ENCODE measurements at regions not wholly inside any gene's neighbourhood (a gene's known extent, or its start where the extent isn't known, plus 50 kb on each side); places are given as distances from the start of the nearest gene placed in this dataset.

DNA sequence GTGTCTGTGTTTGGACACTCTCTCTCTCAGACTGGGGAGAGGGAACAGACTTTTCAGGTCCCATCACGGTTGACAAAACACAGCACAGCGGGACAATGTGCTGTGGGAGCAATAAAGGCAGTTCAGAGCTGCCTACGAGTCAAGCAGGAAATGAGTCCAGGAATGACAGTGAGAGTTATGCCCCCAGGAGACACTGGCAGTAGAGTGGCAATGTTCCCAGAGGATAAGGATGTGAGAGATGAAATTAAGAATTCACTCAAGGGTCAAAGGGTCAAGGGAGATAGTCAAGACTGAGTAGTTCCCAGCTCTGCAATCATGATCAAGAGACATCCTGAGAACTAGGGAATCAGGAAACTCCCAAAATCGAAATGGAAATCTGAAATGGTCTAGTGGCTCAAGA lies 156.1 kb downstream of the LURAP1L start:
- no peak for DNase-seq
- H3K9me3 ChIP-seq = no peaks in the 10 kb centered on the region
- intact Hi-C loops (cut with DNase I; ENCODE audit: low total_unique reads) = no loop called here
- no peaks in the 10 kb centered on the region for H3K36me3 ChIP-seq
- H3K4me1 ChIP-seq = no peaks in the 10 kb centered on the region
- no peaks in the 10 kb centered on the region for H3K27me3 ChIP-seq
- TF ChIP-seq, protein P1, sequence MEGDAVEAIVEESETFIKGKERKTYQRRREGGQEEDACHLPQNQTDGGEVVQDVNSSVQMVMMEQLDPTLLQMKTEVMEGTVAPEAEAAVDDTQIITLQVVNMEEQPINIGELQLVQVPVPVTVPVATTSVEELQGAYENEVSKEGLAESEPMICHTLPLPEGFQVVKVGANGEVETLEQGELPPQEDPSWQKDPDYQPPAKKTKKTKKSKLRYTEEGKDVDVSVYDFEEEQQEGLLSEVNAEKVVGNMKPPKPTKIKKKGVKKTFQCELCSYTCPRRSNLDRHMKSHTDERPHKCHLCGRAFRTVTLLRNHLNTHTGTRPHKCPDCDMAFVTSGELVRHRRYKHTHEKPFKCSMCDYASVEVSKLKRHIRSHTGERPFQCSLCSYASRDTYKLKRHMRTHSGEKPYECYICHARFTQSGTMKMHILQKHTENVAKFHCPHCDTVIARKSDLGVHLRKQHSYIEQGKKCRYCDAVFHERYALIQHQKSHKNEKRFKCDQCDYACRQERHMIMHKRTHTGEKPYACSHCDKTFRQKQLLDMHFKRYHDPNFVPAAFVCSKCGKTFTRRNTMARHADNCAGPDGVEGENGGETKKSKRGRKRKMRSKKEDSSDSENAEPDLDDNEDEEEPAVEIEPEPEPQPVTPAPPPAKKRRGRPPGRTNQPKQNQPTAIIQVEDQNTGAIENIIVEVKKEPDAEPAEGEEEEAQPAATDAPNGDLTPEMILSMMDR (IDR thresholded peaks at IDR 0.05) = no peak
- no peak for TF ChIP-seq POLR2A (IDR thresholded peaks at IDR 0.05)
- H3K27ac ChIP-seq = no peak overlapping the region
- no peak overlapping the region for H3K4me3 ChIP-seq

DNA sequence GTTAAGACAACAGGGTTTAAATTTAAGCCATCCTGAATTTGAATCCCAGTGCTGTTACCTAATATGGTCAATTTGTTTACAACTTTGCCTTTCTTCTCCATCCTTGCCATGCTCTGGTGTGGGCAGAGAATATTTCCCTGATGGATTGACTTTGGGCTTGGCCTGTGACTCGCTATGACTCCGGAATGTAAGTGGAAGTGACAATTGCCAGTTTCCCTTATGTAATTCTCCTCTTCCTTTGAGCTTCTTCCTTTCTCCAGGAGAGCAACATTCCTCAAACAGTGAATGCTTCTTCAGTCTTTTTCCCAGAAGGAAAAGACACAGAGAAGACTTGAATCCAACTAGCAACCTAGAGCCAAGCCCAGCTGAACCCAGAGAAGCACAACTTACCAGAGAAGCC lies 159.1 kb downstream of the LURAP1L start:
- intact Hi-C loops (cut with DNase I; ENCODE audit: low total_unique reads) = no loop called here
- Histone ChIP-seq H3K27me3 (no peaks in the 10 kb centered on the region), H3K4me1 (no peaks in the 10 kb centered on the region), H3K9me3 (no peaks in the 10 kb centered on the region), H3K27ac (no peak overlapping the region), H3K4me3 (no peak overlapping the region), H3K36me3 (no peaks in the 10 kb centered on the region)
- TF ChIP-seq, protein P1 (IDR thresholded peaks at IDR 0.05) = no peak
- no peak for TF ChIP-seq POLR2A (IDR thresholded peaks at IDR 0.05)
- no peak for DNase-seq

DNA sequence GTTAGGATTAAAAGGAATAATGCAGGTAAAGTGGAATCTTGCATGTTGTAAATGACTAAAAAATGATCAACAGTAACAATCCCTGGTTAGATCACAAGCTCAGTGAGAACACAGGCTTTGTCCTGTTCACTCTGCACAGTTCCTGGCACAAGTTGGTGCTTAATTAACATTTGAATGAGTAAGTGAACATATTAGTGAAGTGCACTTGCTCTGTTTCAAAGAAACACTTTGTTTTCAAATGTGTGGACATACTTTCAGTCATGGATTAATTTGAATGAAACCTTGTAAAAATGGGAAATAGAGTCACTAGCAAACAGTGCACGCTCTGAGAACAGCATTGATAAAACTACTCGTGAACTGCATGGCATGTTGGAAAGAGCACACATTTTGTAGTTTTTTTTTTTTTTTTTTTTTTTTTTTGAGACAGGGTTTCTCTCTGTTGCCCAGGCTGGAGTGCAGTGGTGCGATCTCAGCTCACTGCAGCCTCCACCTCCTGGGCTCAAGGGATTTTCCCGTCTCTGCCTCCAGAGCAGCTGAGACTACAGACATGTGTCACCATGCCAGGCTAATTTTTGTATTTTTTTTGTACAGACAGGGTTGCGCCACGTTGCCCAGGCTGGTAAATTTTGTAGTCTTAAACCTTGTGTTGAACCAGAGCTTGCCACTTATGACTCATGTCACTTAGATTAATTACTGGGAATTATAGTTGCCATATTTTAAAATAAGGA lies 159.9 kb downstream of the LURAP1L start:
- intact Hi-C loops (cut with DNase I; ENCODE audit: low total_unique reads) = no loop called here
- no peak for TF ChIP-seq POLR2A (IDR thresholded peaks at IDR 0.05)
- TF ChIP-seq, protein P1 (IDR thresholded peaks at IDR 0.05) = no peak
- no peak overlapping the region for H3K4me3 ChIP-seq
- no peak for DNase-seq
- H3K27ac ChIP-seq = no peak overlapping the region
- H3K9me3 ChIP-seq = no peaks in the 10 kb centered on the region
- H3K4me1 ChIP-seq = no peaks in the 10 kb centered on the region
- no peaks in the 10 kb centered on the region for H3K36me3 ChIP-seq
- no peaks in the 10 kb centered on the region for H3K27me3 ChIP-seq

DNA sequence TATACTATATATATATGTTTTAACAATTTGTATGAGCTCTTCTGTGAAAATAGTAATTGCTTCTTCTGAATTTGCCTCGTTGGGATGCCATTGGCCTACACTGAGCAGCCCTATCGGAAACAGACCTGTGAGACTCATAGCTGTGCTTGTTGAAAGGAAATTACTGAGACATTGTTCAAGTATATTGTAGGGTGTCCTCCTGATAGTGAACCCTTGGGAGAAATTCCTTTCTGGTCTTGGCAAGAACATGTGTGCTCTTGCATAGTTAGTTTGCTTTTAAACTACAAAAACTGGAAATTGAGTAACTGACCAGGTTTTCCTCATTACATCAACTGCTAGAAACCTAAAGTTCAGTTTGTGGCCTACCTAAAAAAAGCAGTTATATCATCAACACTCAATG lies 160.9 kb downstream of the LURAP1L start:
- no peaks in the 10 kb centered on the region for H3K4me1 ChIP-seq
- intact Hi-C loops (cut with DNase I; ENCODE audit: low total_unique reads) = no loop called here
- H3K27me3 ChIP-seq = no peaks in the 10 kb centered on the region
- no peak overlapping the region for H3K4me3 ChIP-seq
- no peak for TF ChIP-seq POLR2A (IDR thresholded peaks at IDR 0.05)
- TF ChIP-seq, protein P1 (IDR thresholded peaks at IDR 0.05) = no peak
- H3K36me3 ChIP-seq = no peaks in the 10 kb centered on the region
- DNase-seq = no peak
- H3K9me3 ChIP-seq = no peaks in the 10 kb centered on the region
- no peak overlapping the region for H3K27ac ChIP-seq

DNA sequence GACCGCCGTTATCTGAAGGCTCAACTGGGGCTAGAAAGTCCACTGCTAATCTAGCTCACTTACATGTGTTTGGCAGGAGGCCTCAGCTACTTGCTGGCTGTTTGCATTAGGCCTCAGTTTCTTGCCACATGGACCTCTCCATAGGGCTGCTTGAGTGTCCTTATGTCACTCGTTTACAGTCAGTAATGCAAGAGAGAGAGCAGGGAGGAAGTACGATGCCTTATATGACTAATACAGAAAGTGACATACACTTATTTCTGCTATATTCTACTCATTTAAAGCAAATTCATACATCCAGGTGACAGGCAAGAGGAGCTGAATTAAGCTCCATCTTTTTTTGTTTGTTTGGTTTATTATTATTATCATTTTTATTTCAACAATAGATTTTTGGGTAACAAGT lies 179.6 kb downstream of the LURAP1L start:
- DNase-seq = no peak
- H3K36me3 ChIP-seq = no peaks in the 10 kb centered on the region
- H3K27me3 ChIP-seq = no peaks in the 10 kb centered on the region
- no peaks in the 10 kb centered on the region for H3K4me1 ChIP-seq
- intact Hi-C loops (cut with DNase I; ENCODE audit: low total_unique reads) = no loop called here
- no peak overlapping the region for H3K4me3 ChIP-seq
- H3K27ac ChIP-seq = no peak overlapping the region
- TF ChIP-seq, protein P1 (IDR thresholded peaks at IDR 0.05) = no peak
- no peak for TF ChIP-seq POLR2A (IDR thresholded peaks at IDR 0.05)
- no peaks in the 10 kb centered on the region for H3K9me3 ChIP-seq

Measured in uterus (tissue), 3 donors.